ENCODE measurements at regions not wholly inside any gene's neighbourhood (a gene's known extent, or its start where the extent isn't known, plus 50 kb on each side); places are given as distances from the start of the nearest gene placed in this dataset.

DNA sequence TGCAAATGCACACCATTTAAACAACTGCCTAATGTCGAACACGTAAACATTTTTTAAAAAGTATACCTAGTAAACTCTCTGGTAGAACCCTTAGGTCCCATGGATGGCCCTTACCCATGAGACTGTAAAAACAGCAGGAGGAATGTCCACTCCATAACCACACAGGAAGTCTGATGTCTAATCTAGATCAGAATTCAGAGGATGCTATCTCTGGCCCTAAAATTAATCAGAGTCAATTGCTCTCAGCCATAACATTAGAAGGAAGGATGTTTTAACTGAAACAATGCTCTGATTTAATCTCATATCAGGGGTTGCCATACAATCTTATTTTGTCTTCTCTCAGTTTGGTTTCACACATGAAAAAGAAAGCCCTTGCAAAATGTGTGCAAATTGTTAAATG lies 416.3 kb upstream of the PIK3C3 start:
- TF ChIP-seq FOXA1 (IDR thresholded peaks at IDR 0.05): no peak
- no peak for TF ChIP-seq LEF1 (IDR thresholded peaks at IDR 0.05; ENCODE audit: borderline replicate concordance)
- TF ChIP-seq ZNF384 (IDR thresholded peaks at IDR 0.05): no peak
- no peak for TF ChIP-seq FOXK2 (IDR thresholded peaks at IDR 0.05)
- no peak for TF ChIP-seq SP1 (IDR thresholded peaks at IDR 0.05)
- no peak for TF ChIP-seq BHLHE40 (IDR thresholded peaks at IDR 0.05; ENCODE audit: borderline replicate concordance)
- TF ChIP-seq, protein P1, sequence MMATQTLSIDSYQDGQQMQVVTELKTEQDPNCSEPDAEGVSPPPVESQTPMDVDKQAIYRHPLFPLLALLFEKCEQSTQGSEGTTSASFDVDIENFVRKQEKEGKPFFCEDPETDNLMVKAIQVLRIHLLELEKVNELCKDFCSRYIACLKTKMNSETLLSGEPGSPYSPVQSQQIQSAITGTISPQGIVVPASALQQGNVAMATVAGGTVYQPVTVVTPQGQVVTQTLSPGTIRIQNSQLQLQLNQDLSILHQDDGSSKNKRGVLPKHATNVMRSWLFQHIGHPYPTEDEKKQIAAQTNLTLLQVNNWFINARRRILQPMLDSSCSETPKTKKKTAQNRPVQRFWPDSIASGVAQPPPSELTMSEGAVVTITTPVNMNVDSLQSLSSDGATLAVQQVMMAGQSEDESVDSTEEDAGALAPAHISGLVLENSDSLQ (IDR thresholded peaks at IDR 0.05): no peak

Measured in HEK293T (cell line).